GM23338 (cell line): ENCODE measurements at regions not wholly inside any gene's neighbourhood (a gene's known extent, or its start where the extent isn't known, plus 50 kb on each side); places are given as distances from the start of the nearest gene placed in this dataset.

Experiments used
- ATAC-seq: fragments of 200-7000 bp; cut with Tn5 transposase; 3 replicates; pipeline ENCODE4 v1.9.1; 2020
- DNase-seq: peaks from one replicate; pipeline ENCODE4 v3.0.0-alpha.2; 2015; ENCODE audit warnings: low spot score
- H2AFZ ChIP-seq: fragments of 200-600 bp; sonication (generic); 2 replicates; pipeline ENCODE4 v1.8.0; 2016; ENCODE audit warnings: antibody characterized with exemption, mild to moderate bottlenecking, moderate library complexity
- H3F3A ChIP-seq: fragments of 200-600 bp; sonication (generic); replicated peaks from 2 replicates; pipeline ENCODE4 v1.8.0; 2017; ENCODE audit warnings: antibody characterized with exemption, mixed run types, low read depth
- H3K27ac ChIP-seq: fragments of 200-600 bp; sonication (generic); 2 replicates; pipeline ENCODE4 v1.6.1; 2016; ENCODE audit warnings: low read depth
- H3K27me3 ChIP-seq: fragments of 200-600 bp; sonication (generic); 2 replicates; pipeline ENCODE4 v1.8.0; 2016; ENCODE audit warnings: mild to moderate bottlenecking, mixed run types, moderate library complexity; ENCODE audit not compliant: insufficient read depth
- H3K36me3 ChIP-seq: fragments of 200-600 bp; sonication (generic); 2 replicates; pipeline ENCODE4 v1.8.0; 2016; ENCODE audit warnings: mild to moderate bottlenecking; ENCODE audit not compliant: insufficient read depth
- H3K4me1 ChIP-seq: fragments of 200-600 bp; sonication (generic); 2 replicates; pipeline ENCODE4 v1.8.0; 2016; ENCODE audit warnings: mild to moderate bottlenecking, moderate library complexity; ENCODE audit not compliant: insufficient read depth
- H3K4me2 ChIP-seq: fragments of 200-600 bp; sonication (generic); 2 replicates; pipeline ENCODE4 v1.7.1; 2017; ENCODE audit warnings: mixed run types
- H3K4me3 ChIP-seq: fragments of 200-600 bp; sonication (generic); 2 replicates; pipeline ENCODE4 v1.6.1; 2016; ENCODE audit warnings: mixed run types
- H3K79me2 ChIP-seq: fragments of 200-600 bp; sonication (generic); replicated peaks from 2 replicates; pipeline ENCODE4 v1.8.0; 2017; ENCODE audit warnings: mild to moderate bottlenecking; ENCODE audit not compliant: insufficient read depth
- H3K9me2 ChIP-seq: fragments of 200-600 bp; sonication (generic); 2 replicates; pipeline ENCODE4 v1.8.0; 2017; ENCODE audit not compliant: insufficient read depth
- H4K20me1 ChIP-seq: fragments of 200-600 bp; sonication (generic); replicated peaks from 2 replicates; pipeline ENCODE4 v1.8.0; 2017; ENCODE audit warnings: mild to moderate bottlenecking; ENCODE audit not compliant: insufficient read depth
- H3K27ac Mint-ChIP-seq: 2 replicates; pipeline ENCODE4 v1.8.0; 2020; ENCODE audit warnings: inconsistent platforms, mild to moderate bottlenecking, moderate library complexity, mixed read lengths
- H3K27me3 Mint-ChIP-seq: 3 replicates; pipeline ENCODE4 v1.8.0; 2022; ENCODE audit warnings: low read depth, mild to moderate bottlenecking, moderate library complexity, mixed read lengths, inconsistent platforms; ENCODE audit not compliant: insufficient read depth, poor library complexity
- H3K36me3 Mint-ChIP-seq: 3 replicates; pipeline ENCODE4 v1.8.0; 2021; ENCODE audit warnings: low read depth, mild to moderate bottlenecking, inconsistent platforms, moderate library complexity, mixed read lengths
- H3K4me1 Mint-ChIP-seq: 3 replicates; pipeline ENCODE4 v1.8.0; 2020; ENCODE audit warnings: mild to moderate bottlenecking, inconsistent platforms, mixed read lengths
- H3K4me3 Mint-ChIP-seq: 3 replicates; pipeline ENCODE4 v1.8.0; 2021; ENCODE audit warnings: moderate library complexity, mild to moderate bottlenecking, inconsistent platforms, mixed read lengths
- H3K9me3 Mint-ChIP-seq: 3 replicates; pipeline ENCODE4 v1.8.0; 2020; ENCODE audit warnings: moderate library complexity, mild to moderate bottlenecking, inconsistent platforms, mixed read lengths
- CTCF ChIP-seq, 2 experiments: fragments of 200-600 bp in 1 of 2; sonication (generic) in 1 of 2; conservative IDR thresholded peaks; 2 replicates each; pipeline versions ENCODE4 v1.5.1 to v1.6.1; 2016 to 2017; ENCODE audit warnings: antibody characterized with exemption in 2 of 2, low read depth in 2 of 2, mild to moderate bottlenecking in 2 of 2, moderate library complexity in 1 of 2
- ETS1 ChIP-seq: IDR thresholded peaks from 2 replicates; pipeline ENCODE4 v1.6.1; 2016; ENCODE audit warnings: antibody characterized with exemption
- EZH2 ChIP-seq: fragments of 200-600 bp; sonication (generic); IDR thresholded peaks from one replicate; pipeline ENCODE4 v1.8.0; 2017; ENCODE audit warnings: antibody characterized with exemption, mild to moderate bottlenecking, low read depth; ENCODE audit not compliant: unreplicated experiment
- EZH2phosphoT487 ChIP-seq: fragments of 200-600 bp; sonication (generic); IDR thresholded peaks from one replicate; pipeline ENCODE4 v1.8.1; 2018; ENCODE audit warnings: antibody characterized with exemption; ENCODE audit not compliant: unreplicated experiment
- JUNB ChIP-seq: IDR thresholded peaks from one replicate; pipeline ENCODE4 v1.6.1; 2016; ENCODE audit warnings: antibody characterized with exemption; ENCODE audit not compliant: unreplicated experiment
- NANOG ChIP-seq: IDR thresholded peaks from 2 replicates; pipeline ENCODE4 v1.6.1; 2016; ENCODE audit warnings: antibody characterized with exemption, borderline replicate concordance
- REST ChIP-seq: IDR thresholded peaks from one replicate; pipeline ENCODE4 v1.6.1; 2018; ENCODE audit warnings: antibody characterized with exemption; ENCODE audit not compliant: unreplicated experiment
- STAT1 ChIP-seq: IDR thresholded peaks from one replicate; pipeline ENCODE4 v1.6.1; 2016; ENCODE audit warnings: antibody characterized with exemption; ENCODE audit not compliant: unreplicated experiment
- ZNF114 ChIP-seq: fragments of 250-450 bp; sonication (Bioruptor Pico); IDR thresholded peaks from 2 replicates; pipeline ENCODE4 v1.5.0; 2020; ENCODE audit warnings: mild to moderate bottlenecking, moderate library complexity

GRCh38 chr17:79349506-79350400 is 261.1 kb downstream of the RBFOX3 start:
- Mint-ChIP-seq H3K4me1 (peaks cover 4% of the 10 kb centered on the region; the same call in 2 of the 3 replicates), H3K27me3 (peaks cover 5% of the 10 kb centered on the region), H3K4me3 (no peak overlapping the region; the same call in 2 of the 3 replicates), H3K9me3 (peaks cover 10% of the 10 kb centered on the region), H3K36me3 (no peaks in the 10 kb centered on the region; the same call in 1 of the 3 replicates), H3K27ac (no peak overlapping the region)
- no peak overlapping the region for H3K4me3 ChIP-seq
- ATAC-seq (no peak), DNase-seq (no peak)
- no peak overlapping the region for H3K27ac ChIP-seq
- H3K9me2 ChIP-seq, result peaks cover 3% of the 10 kb centered on the region; the same call in 1 of the 2 replicates
- no peak overlapping the region for H3K4me2 ChIP-seq
- no peaks in the 10 kb centered on the region for H3K27me3 ChIP-seq
- no peaks in the 10 kb centered on the region for H4K20me1 ChIP-seq
- H2AFZ ChIP-seq, result no peak overlapping the region
- no peaks in the 10 kb centered on the region for H3K36me3 ChIP-seq
- no peaks in the 10 kb centered on the region for H3K4me1 ChIP-seq
- H3F3A ChIP-seq, result no peaks in the 10 kb centered on the region
- H3K79me2 ChIP-seq, result no peaks in the 10 kb centered on the region
- TF ChIP-seq EZH2 (no peak), JUNB (no peak), REST (no peak), STAT1 (no peak)

GRCh38 chr17:79342376-79342775 is 267.8 kb downstream of the ENGASE start:
- Mint-ChIP-seq H3K36me3 (no peaks in the 10 kb centered on the region; the same call in 1 of the 3 replicates), H3K9me3 (peaks cover 8% of the 10 kb centered on the region), H3K27me3 (peaks cover 5% of the 10 kb centered on the region), H3K4me3 (no peak overlapping the region), H3K4me1 (peaks cover 12% of the 10 kb centered on the region; the same call in 2 of the 3 replicates), H3K27ac (no peak overlapping the region)
- no peaks in the 10 kb centered on the region for H3K27me3 ChIP-seq
- H3F3A ChIP-seq, result no peaks in the 10 kb centered on the region
- H3K4me3 ChIP-seq, result no peak overlapping the region
- no peaks in the 10 kb centered on the region for H4K20me1 ChIP-seq
- peak; percentile 82 for ATAC-seq
- no peaks in the 10 kb centered on the region for H3K4me1 ChIP-seq
- H2AFZ ChIP-seq, result peak overlapping the region; percentile 18; the same call in 1 of the 2 replicates
- H3K27ac ChIP-seq, result no peak overlapping the region
- H3K36me3 ChIP-seq, result no peaks in the 10 kb centered on the region
- no peak overlapping the region for H3K4me2 ChIP-seq
- H3K9me2 ChIP-seq, result peaks cover 3% of the 10 kb centered on the region; the same call in 1 of the 2 replicates
- DNase-seq, result no peak
- no peaks in the 10 kb centered on the region for H3K79me2 ChIP-seq
- TF ChIP-seq STAT1 (no peak), NANOG (no peak), EZH2phosphoT487 (no peak), REST (no peak), ZNF114 (CRISPR knock-in tag) (no peak), CTCF (conservative IDR thresholded peaks at IDR 0.05; ENCODE audit: low read depth in 2 of 2) (no peak), ETS1 (no peak)
